ENCODE measurements at regions not wholly inside any gene's neighbourhood (a gene's known extent, or its start where the extent isn't known, plus 50 kb on each side); places are given as distances from the start of the nearest gene placed in this dataset.
"Not testable (repeated sequence)": the region's sequence is repeated elsewhere in the genome, so short reads cannot be mapped to it uniquely, and the experiment has no call there.

DNA sequence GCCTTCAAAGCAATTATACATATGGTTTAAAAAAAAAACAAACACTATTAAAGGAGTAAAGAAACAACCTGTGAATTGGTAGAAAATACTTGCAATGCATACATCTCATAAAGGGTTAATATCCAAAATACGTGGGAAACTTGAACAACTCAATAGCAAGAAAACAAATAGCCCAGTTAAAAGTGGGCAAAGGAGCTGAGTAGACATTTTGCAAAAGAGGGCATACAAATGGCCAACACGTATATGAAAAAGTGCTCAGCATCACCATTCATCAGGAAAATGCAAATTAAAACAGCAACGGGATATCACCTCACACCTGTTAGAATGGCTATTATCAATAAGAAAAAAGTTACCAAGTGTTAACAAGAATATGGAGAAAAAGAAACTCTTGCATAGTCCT lies 298.3 kb upstream of the RBMS1 start:
- no peak overlapping the region for H3K4me3 Mint-ChIP-seq
- H3K4me1 Mint-ChIP-seq, result no peaks in the 10 kb centered on the region
- H3K9me3 Mint-ChIP-seq, result no peaks in the 10 kb centered on the region
- H3K27ac Mint-ChIP-seq, result no peak overlapping the region
- ATAC-seq, result no peak
- H3K36me3 Mint-ChIP-seq, result no peaks in the 10 kb centered on the region
- peaks cover 18% of the 10 kb centered on the region for H3K27me3 Mint-ChIP-seq

DNA sequence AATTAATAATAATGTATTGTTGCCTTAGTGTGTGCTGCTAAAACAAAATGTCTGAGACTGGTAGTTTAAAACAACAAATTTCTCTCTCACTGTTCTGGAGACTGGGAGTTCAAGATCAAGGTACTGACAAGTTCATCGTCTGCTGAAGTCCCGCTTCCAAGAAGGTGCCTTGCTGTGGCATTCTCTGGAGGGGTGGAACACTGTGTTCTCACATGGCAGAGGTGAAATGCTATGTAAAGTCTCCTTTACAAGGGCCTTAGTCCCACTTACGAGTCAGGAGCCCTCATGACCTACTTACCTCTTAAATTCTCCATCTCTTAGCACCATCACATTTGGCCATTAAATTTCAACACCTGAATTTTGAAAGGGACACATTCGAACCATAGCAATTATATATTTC lies 299.2 kb upstream of the RBMS1 start:
- no peak overlapping the region for H3K4me3 Mint-ChIP-seq
- no peaks in the 10 kb centered on the region for H3K4me1 Mint-ChIP-seq
- ATAC-seq, result no peak
- no peaks in the 10 kb centered on the region for H3K36me3 Mint-ChIP-seq
- H3K27ac Mint-ChIP-seq, result no peak overlapping the region
- H3K9me3 Mint-ChIP-seq, result peaks cover 3% of the 10 kb centered on the region
- H3K27me3 Mint-ChIP-seq, result peaks cover 18% of the 10 kb centered on the region

DNA sequence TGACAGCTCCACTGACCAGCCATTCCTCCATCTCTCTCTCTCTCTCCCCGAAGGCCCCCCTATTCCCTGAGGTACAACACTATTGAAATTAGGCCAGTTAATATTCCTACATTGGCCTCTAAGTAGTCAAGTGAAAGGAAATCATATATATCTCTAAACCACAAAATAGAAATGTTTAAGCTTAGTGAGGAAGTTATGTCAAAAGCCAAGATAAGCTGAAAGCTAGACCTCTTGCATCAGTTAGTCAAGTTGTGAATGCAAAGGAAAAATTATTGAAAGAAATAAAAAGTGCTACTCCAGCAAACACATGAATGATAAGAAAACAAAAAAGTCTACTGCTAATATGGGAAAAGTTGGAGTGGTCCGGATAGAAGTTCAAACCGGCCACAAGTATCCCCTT lies 301.3 kb upstream of the RBMS1 start:
- peaks cover 8% of the 10 kb centered on the region for H3K9me3 Mint-ChIP-seq
- peaks cover 18% of the 10 kb centered on the region for H3K27me3 Mint-ChIP-seq
- no peak overlapping the region for H3K4me3 Mint-ChIP-seq
- no peak for ATAC-seq
- H3K27ac Mint-ChIP-seq, result no peak overlapping the region
- no peaks in the 10 kb centered on the region for H3K4me1 Mint-ChIP-seq
- H3K36me3 Mint-ChIP-seq, result no peaks in the 10 kb centered on the region

DNA sequence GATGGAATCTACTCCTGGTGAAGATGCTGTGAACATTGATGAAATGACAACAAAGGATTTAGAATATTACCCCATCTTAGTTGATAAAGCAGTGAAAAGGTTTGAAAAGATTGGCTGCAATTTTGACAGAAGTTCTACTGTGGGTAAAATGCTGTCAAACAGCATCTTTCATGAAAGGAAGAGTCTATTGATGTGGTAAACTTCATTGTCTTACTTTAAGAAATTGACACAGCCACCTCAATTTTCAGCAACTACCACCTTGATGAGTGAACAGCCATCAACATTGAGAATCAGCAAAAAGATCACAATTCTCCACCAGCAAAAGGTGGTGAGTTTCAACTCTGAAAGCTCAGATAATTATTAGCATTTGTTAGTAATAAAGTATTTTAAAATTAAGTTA lies 310.3 kb upstream of the RBMS1 start:
- H3K36me3 Mint-ChIP-seq, result no peaks in the 10 kb centered on the region
- H3K27ac Mint-ChIP-seq, result no peak overlapping the region
- H3K4me1 Mint-ChIP-seq, result no peaks in the 10 kb centered on the region
- no peak overlapping the region for H3K4me3 Mint-ChIP-seq
- ATAC-seq, result no peak
- H3K27me3 Mint-ChIP-seq, result no peaks in the 10 kb centered on the region
- H3K9me3 Mint-ChIP-seq, result peaks cover 2% of the 10 kb centered on the region

DNA sequence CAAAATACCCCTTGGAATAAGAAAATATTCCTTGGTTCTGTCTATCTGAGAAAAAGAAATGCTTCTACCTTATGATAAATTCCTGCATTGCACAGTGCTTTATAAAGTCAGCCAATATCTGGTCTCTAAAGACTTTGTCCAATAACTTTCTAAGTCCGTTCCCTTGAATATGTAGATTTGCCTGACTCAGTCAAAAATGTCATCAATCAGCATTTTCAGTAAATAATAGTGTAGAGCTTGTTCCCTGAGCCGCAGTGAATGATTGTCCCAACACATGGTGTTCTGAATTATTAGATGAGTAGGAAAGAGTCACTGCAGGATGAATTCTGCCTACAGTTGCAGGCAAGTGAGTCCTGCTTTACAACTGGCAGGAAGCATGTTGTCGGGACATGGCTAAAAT lies 316.8 kb upstream of the RBMS1 start:
- no peaks in the 10 kb centered on the region for H3K9me3 Mint-ChIP-seq
- H3K36me3 Mint-ChIP-seq, result no peaks in the 10 kb centered on the region
- no peak overlapping the region for H3K27ac Mint-ChIP-seq
- ATAC-seq, result no peak
- H3K4me1 Mint-ChIP-seq, result no peaks in the 10 kb centered on the region
- H3K4me3 Mint-ChIP-seq, result no peak overlapping the region
- peaks cover 8% of the 10 kb centered on the region for H3K27me3 Mint-ChIP-seq

DNA sequence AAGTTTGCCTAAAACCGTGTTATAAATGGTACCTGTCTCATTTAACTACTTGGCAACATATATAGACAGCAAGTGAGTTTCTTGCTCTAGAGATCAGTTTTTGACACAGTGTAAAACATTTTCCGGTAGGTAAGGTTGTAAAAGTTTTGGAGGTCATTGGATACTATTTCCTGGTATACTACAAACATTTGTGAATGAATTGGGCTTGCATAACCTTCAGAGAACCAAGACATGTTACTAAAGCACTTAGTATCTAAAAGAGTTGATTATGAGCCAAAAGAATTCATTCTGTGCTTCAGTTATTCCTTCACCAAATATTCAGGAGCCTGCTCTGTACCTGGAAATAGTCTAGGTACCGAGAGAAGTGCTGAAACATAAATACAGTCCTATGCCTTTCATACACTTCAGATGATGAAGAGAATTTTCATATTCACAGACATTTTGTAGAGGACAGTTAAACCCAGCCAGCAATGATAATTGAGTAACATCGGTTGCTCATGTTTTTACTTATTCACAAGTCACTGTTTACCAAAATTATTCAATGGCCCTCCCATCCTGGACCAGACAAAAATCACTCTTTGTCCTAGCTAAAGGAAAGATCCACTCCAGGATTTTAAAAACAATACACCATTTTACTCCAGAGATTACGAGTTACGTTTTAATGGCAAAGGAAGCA lies 319.4 kb upstream of the RBMS1 start:
- H3K4me1 Mint-ChIP-seq, result no peaks in the 10 kb centered on the region
- H3K27ac Mint-ChIP-seq, result no peak overlapping the region
- no peaks in the 10 kb centered on the region for H3K36me3 Mint-ChIP-seq
- H3K27me3 Mint-ChIP-seq, result peaks cover 8% of the 10 kb centered on the region
- H3K4me3 Mint-ChIP-seq, result no peak overlapping the region
- no peak for ATAC-seq
- no peaks in the 10 kb centered on the region for H3K9me3 Mint-ChIP-seq

DNA sequence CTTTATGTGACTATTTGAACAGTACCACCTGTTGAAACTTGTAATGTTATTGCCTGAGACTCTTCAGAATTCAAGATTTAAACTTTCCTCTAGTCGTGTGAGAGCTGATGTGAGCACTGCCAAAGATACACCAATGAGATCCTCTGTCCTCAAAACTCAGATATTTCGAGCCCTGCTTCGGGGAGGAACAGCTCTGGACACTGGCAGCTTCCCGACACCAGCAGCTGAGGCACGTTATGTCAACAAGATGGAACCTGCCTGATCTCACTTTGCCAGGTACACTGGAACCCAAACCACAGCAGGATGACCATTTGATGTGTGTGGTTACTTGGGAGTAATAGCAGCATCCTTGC lies 319.9 kb upstream of the RBMS1 start:
- Mint-ChIP-seq H3K36me3 (no peaks in the 10 kb centered on the region), H3K4me3 (no peak overlapping the region), H3K4me1 (no peaks in the 10 kb centered on the region), H3K27ac (no peak overlapping the region), H3K27me3 (peaks cover 8% of the 10 kb centered on the region), H3K9me3 (no peaks in the 10 kb centered on the region)
- no peak for ATAC-seq

DNA sequence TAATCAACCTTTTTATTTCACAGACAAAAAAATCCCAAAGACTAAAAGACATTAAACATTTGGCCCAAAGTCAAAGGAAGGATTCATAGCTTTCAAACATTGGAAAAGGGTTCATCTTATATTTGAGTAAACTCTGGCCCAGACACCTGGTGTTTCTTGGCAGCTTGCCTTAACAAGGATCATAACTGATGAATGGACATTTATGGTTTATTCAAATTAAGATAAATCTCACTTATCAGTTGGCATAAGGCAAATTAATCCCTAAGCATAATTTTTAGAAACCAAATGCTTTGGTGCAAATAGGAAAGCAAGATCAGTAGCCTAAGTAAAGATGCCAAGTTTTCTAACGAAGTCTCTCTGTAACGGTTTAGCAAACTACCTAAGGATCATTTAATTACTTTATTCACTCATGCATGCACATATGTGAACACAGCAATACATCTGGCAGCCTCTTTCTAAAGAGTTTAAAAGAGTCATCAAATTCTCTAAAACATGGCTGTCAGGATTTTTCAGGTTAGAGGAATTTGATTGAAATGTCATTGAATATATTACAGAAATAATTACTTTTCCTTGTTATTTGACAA lies 323.4 kb upstream of the RBMS1 start:
- no peaks in the 10 kb centered on the region for H3K36me3 Mint-ChIP-seq
- H3K4me3 Mint-ChIP-seq, result no peak overlapping the region
- peaks cover 4% of the 10 kb centered on the region for H3K9me3 Mint-ChIP-seq
- peaks cover 5% of the 10 kb centered on the region for H3K27me3 Mint-ChIP-seq
- H3K4me1 Mint-ChIP-seq, result no peaks in the 10 kb centered on the region
- H3K27ac Mint-ChIP-seq, result no peak overlapping the region
- no peak for ATAC-seq

DNA sequence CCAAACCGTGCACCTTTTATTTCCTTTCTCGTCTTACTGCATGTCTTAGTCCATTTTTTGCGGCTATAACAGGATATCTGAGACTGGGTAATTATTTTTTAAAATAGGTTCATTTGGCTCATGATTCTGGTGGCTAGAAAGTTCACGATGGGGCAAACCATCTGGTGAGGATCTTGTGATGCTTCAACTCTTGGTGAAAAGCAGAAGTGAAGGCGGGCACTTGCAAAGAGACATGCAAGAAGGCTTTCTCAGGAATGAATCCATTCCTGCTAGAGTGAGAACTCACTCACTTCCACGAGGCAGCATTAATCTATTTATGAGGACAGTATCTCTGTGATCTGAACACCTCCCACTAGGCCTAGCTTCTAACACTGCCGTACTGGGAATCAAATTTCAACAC lies 327.1 kb upstream of the RBMS1 start:
- ATAC-seq, result no peak
- H3K4me3 Mint-ChIP-seq, result no peak overlapping the region
- H3K36me3 Mint-ChIP-seq, result peaks cover 13% of the 10 kb centered on the region
- H3K4me1 Mint-ChIP-seq, result no peaks in the 10 kb centered on the region
- no peak overlapping the region for H3K27ac Mint-ChIP-seq
- peaks cover 8% of the 10 kb centered on the region for H3K27me3 Mint-ChIP-seq
- peaks cover 20% of the 10 kb centered on the region for H3K9me3 Mint-ChIP-seq

DNA sequence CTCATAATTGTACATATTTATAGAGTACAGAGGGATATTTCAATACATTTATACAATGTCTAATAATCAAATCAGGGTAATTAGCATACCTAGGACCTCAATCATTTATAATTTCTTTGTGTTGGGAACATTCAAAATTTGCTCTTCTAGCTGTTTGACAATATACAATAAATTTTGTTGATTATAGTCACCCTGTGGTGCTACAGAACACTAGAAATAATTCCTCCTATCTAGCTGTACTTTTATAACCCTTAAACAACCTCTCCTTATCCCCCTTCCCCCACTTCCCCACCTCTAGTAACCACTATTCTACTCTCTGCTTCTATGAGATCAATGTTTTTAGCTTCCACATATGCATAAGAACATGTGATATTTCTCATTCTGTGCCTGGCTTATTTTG lies 328.4 kb upstream of the RBMS1 start:
- H3K27ac Mint-ChIP-seq, result no peak overlapping the region
- peaks cover 16% of the 10 kb centered on the region for H3K36me3 Mint-ChIP-seq
- H3K9me3 Mint-ChIP-seq, result peaks cover 26% of the 10 kb centered on the region
- H3K27me3 Mint-ChIP-seq, result peaks cover 8% of the 10 kb centered on the region
- no peak overlapping the region for H3K4me3 Mint-ChIP-seq
- no peaks in the 10 kb centered on the region for H3K4me1 Mint-ChIP-seq
- no peak for ATAC-seq

DNA sequence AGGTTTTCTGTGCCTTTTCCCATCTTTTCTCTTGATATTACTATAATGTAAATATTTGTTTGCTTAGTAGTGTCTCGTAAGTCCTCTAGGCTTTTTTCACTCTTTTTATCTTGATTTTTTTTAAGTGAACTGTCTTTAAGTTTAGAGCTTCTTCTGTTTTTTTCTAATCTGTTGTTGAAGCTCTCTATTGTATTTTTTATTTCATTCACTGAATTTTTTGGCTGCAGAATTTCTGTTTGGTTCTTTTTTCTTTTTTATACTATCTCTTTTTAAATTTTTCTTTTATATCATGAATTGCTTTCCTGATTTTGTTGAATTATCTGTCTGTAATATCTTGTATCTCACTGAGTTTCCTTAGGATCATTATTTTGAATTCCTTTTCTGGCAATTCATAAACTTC lies 331.8 kb upstream of the RBMS1 start:
- Mint-ChIP-seq H3K4me1 (no peaks in the 10 kb centered on the region), H3K4me3 (no peak overlapping the region), H3K36me3 (peaks cover 16% of the 10 kb centered on the region), H3K27me3 (peaks cover 17% of the 10 kb centered on the region), H3K9me3 (peaks cover 26% of the 10 kb centered on the region), H3K27ac (no peak overlapping the region)
- no peak for ATAC-seq

DNA sequence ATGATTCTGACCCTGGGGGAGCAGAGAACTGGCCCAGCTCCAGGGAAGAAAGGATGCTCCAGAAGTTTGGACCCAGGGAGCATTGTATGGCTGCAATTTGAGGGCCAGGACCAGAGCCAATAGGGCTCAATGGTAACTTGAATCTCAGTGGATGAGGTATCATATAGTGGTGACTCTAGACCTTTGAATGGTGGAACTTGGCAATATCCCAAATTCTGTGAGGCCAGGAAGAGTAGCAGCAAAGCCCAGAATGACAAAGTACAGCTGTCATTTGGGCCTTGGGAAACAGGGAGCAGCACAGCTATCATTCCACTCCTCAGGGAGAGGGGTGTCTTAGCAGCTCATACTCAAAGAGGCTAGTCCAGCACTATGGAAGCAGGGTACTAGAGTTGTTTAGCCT lies 332.9 kb upstream of the RBMS1 start:
- H3K27me3 Mint-ChIP-seq, result peaks cover 17% of the 10 kb centered on the region
- H3K36me3 Mint-ChIP-seq, result peaks cover 16% of the 10 kb centered on the region
- ATAC-seq, result no peak
- no peaks in the 10 kb centered on the region for H3K4me1 Mint-ChIP-seq
- H3K4me3 Mint-ChIP-seq, result no peak overlapping the region
- peaks cover 23% of the 10 kb centered on the region for H3K9me3 Mint-ChIP-seq
- no peak overlapping the region for H3K27ac Mint-ChIP-seq

DNA sequence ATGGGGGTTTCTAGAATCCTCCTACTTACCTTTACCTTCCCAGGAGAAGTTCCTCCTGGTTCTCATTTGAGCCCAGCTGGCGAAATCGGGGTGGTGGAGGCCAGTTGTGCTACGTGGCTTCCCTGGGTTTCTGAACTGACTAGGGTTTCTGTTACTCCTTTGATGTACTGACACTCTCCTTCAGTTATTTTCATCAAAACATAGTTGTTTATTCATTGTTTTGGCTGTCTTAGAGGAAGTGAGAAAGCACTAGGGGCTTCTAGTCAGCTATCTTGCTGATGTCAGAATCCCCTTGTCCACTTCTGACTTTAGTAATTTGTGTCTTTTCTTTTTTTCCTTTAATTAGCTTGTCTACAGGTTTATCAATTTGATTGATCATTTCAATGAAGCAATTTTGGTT lies 332.2 kb upstream of the TANK start:
- Mint-ChIP-seq H3K27me3 (peaks cover 9% of the 10 kb centered on the region), H3K27ac (no peak overlapping the region), H3K4me1 (no peaks in the 10 kb centered on the region), H3K4me3 (no peak overlapping the region), H3K36me3 (peaks cover 16% of the 10 kb centered on the region), H3K9me3 (peaks cover 14% of the 10 kb centered on the region)
- ATAC-seq, result no peak

DNA sequence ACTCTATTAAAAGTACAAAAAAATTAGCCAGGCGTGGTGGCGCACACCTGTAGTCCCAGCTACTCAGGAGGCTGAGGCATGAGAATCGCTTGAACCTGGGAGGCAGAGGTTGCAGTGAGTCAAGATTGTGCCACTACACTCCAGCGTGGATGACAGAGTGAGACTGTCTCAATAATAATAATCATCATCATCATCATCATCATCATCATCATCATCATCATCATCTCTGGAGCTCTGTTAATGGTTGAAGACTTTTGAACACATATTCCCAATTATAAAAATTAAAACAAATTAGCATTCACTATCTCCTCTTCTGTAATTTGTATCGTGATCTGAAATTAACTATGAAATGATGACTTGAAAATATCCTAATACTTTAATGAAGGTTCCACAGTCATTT lies 327.8 kb upstream of the TANK start:
- H3K4me3 Mint-ChIP-seq, H3K4me1 Mint-ChIP-seq, H3K9me3 Mint-ChIP-seq, H3K27ac Mint-ChIP-seq, ATAC-seq, H3K36me3 Mint-ChIP-seq: not testable (repeated sequence)
- H3K27me3 Mint-ChIP-seq, result peaks cover 22% of the 10 kb centered on the region

DNA sequence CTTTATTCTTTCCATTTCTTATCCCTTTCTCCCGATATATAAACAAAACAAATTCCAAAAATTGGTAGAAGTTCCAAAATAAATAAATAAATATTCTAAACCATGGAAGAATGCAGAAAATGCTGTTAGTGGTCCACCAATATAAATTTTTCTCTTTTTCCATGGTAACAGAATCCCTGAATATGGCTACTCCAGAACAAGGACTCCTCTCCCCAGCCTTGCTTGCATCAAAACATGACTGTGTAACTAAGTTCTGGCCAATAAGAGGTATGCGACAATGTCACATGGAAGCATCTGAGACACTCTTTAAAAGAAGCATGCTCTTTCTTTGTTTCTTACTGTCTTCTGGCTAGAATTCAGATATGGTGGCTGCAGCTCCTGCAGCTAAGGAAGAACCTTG lies 325.1 kb upstream of the TANK start:
- Mint-ChIP-seq H3K4me1 (no peaks in the 10 kb centered on the region), H3K36me3 (no peaks in the 10 kb centered on the region), H3K9me3 (peaks cover 3% of the 10 kb centered on the region), H3K27ac (no peak overlapping the region), H3K4me3 (no peak overlapping the region), H3K27me3 (peaks cover 19% of the 10 kb centered on the region)
- no peak for ATAC-seq

DNA sequence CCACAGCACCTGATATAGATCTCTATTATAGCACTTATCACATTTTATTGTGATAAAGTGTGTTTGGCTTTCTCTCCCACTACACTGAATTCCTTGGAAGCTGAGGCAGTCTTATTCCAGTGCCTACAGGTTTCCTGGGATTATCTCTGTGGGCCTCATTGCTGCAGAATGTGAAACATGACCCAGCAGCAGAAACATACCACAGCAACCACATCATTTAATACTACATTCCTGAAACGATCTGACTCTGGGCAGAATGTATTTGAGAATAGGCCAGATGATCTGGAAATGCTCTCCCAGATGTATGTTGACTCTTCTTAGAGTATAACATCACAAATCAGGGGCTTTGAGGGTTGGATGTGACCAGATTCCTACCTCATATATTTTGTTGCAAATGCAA lies 323.5 kb upstream of the TANK start:
- Mint-ChIP-seq H3K4me1 (no peaks in the 10 kb centered on the region), H3K9me3 (peaks cover 3% of the 10 kb centered on the region), H3K27me3 (peaks cover 18% of the 10 kb centered on the region), H3K36me3 (no peaks in the 10 kb centered on the region), H3K4me3 (no peak overlapping the region), H3K27ac (no peak overlapping the region)
- no peak for ATAC-seq

DNA sequence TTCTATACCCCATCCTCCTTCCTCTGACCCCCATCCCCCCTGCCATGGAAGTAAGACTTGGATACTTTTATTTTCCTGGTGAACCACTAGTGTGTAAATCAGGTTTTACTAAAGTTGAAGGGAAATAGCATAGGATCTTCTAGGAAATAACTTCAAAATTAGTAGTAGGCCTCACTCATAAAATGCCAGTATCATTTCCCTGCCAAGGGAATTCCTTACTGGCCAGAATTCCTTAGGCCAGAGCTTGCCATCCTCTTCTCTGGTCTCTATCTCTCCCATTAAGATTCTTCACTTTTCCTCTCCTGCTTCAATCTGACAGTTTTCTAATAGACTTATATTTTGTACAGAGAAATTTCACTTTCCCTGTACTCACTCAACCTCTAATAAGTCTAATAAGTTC lies 322.8 kb upstream of the TANK start:
- ATAC-seq, result no peak
- Mint-ChIP-seq H3K27me3 (peaks cover 18% of the 10 kb centered on the region), H3K4me1 (no peaks in the 10 kb centered on the region), H3K4me3 (no peak overlapping the region), H3K9me3 (peaks cover 3% of the 10 kb centered on the region), H3K27ac (no peak overlapping the region), H3K36me3 (no peaks in the 10 kb centered on the region)

Measured in stimulated activated memory B cell treated with anti-CD40 and anti-IgM and Interleukin-4, amounts not matched to agents 10 μg/mL and 1 μg/mL and 100 μg/mL, for 72 hours (primary cell).